Stimulated activated CD4-positive, alpha-beta T cell treated with anti-CD3 and anti-CD28 coated beads, Interleukin-4, amount 100 ng/mL, for 4 hours (primary cell): ENCODE measurements at regions not wholly inside any gene's neighbourhood (a gene's known extent, or its start where the extent isn't known, plus 50 kb on each side); places are given as distances from the start of the nearest gene placed in this dataset.
"Not testable (repeated sequence)": the region's sequence is repeated elsewhere in the genome, so short reads cannot be mapped to it uniquely, and the experiment has no call there.

Experiments used
- DNase-seq, 2 experiments: peaks; one replicate each; pipeline ENCODE4 v3.0.0-alpha.2; 2020

GRCh38 chr4:22630161-22630975 lies 62.4 kb upstream of the GBA3 start:
- DNase-seq, result not testable (repeated sequence)

GRCh38 chr4:22631167-22631566 lies 61.6 kb upstream of the GBA3 start:
- DNase-seq, result not testable (repeated sequence)

GRCh38 chr4:22634541-22635181 lies 58.1 kb upstream of the GBA3 start:
- no peak for DNase-seq

- not testable (repeated sequence) for DNase-seq
Measured at GRCh38 chr4:22635182-22635549, 57.6 kb upstream of the GBA3 start.

GRCh38 chr4:22635692-22636091 lies 57.0 kb upstream of the GBA3 start:
- DNase-seq, result no peak

- DNase-seq, result no peak
Measured at GRCh38 chr4:22637306-22637705, 55.4 kb upstream of the GBA3 start.
